Endothelial cell of umbilical vein (primary cell): ENCODE measurements at regions not wholly inside any gene's neighbourhood (a gene's known extent, or its start where the extent isn't known, plus 50 kb on each side); places are given as distances from the start of the nearest gene placed in this dataset.

Experiments
- BruUV-seq: library from RNA; stranded (reverse); fragments of 400-500 nt; replicated peaks from 2 replicates; lab custom pipeline; 2021; lab: Mats Ljungman, UMichigan
- CTCF ChIA-PET: fragments of 300-600, 350-600 bp; sonication (Branson Sonifier 250); formaldehyde crosslinking; loops from one replicate; lab custom pipeline; 2021; ENCODE audit warnings: antibody characterized with exemption, inconsistent platforms; lab: Charles Lee
- POLR2A ChIA-PET: fragments of 300-600, 350-600 bp; sonication (Branson Sonifier 250); formaldehyde crosslinking; loops from one replicate; lab custom pipeline; 2021; ENCODE audit warnings: antibody characterized with exemption, inconsistent platforms; lab: Charles Lee
- DNase-seq: peaks from one replicate; pipeline ENCODE4 v3.0.0-alpha.2; 2011; ENCODE audit warnings: low read depth, low spot score
- FAIRE-seq: peaks from 2 replicates; lab custom pipeline; 2011; peaks lifted over from hg19 to GRCh38; lab: Jason Lieb, UNC
- H2AFZ ChIP-seq: 2 replicates; pipeline ENCODE4 v1.6.0; 2012; ENCODE audit warnings: low read depth, low read length, control low read depth, inconsistent platforms
- H3K27ac ChIP-seq: 2 replicates; pipeline ENCODE4 v1.5.1; 2011; ENCODE audit warnings: low read depth, mild to moderate bottlenecking, control low read depth, low read length, moderate library complexity; ENCODE audit not compliant: insufficient read depth
- H3K27me3 ChIP-seq, 2 experiments: 2 replicates each; pipeline versions ENCODE4 v1.6.0 to v1.6.1; 2011; ENCODE audit warnings: low read length in 2 of 2, mixed read lengths in 1 of 2; ENCODE audit not compliant: control insufficient read depth in 2 of 2, insufficient read depth in 2 of 2
- H3K36me3 ChIP-seq, 2 experiments: 2 replicates in 1 of 2; 3 replicates in 1 of 2; pipeline ENCODE4 v1.5.1; 2011; ENCODE audit warnings: low read length in 2 of 2, mild to moderate bottlenecking in 1 of 2, moderate library complexity in 1 of 2; ENCODE audit not compliant: control insufficient read depth in 2 of 2, insufficient read depth in 2 of 2; ENCODE audit errors: extremely low read depth in 1 of 2
- H3K4me1 ChIP-seq: 3 replicates; pipeline ENCODE4 v1.5.1; 2011; ENCODE audit warnings: mild to moderate bottlenecking, low read length; ENCODE audit not compliant: control insufficient read depth, insufficient read depth; ENCODE audit errors: extremely low read depth
- H3K4me2 ChIP-seq: 2 replicates; pipeline ENCODE4 v1.6.1; 2011; ENCODE audit warnings: low read length, control low read depth, mixed read lengths; ENCODE audit not compliant: insufficient read depth
- H3K4me3 ChIP-seq, 3 experiments: fragments of 200-600 bp in 1 of 3; sonication (generic), shearing (Covaris generic) in 1 of 3; replicated peaks in 1 of 3; 2 replicates each; pipeline ENCODE4 v1.5.1; 2011 to 2016; ENCODE audit warnings: control low read depth in 3 of 3, low read length in 3 of 3, mild to moderate bottlenecking in 2 of 3, inconsistent platforms in 1 of 3, low read depth in 1 of 3, moderate library complexity in 1 of 3; ENCODE audit not compliant: insufficient read depth in 1 of 3
- H3K79me2 ChIP-seq: 2 replicates; pipeline ENCODE4 v1.6.0; 2012; ENCODE audit warnings: low read length, inconsistent platforms; ENCODE audit not compliant: control insufficient read depth, insufficient read depth
- H3K9ac ChIP-seq: replicated peaks from 2 replicates; pipeline ENCODE3; 2011; ENCODE audit warnings: low read length, control low read depth; ENCODE audit not compliant: insufficient read depth; ENCODE audit errors: extremely low read depth
- H3K9me1 ChIP-seq: replicated peaks from 3 replicates; pipeline ENCODE4 v1.6.0; 2011; ENCODE audit warnings: mild to moderate bottlenecking, low read length; ENCODE audit not compliant: control insufficient read depth, insufficient read depth; ENCODE audit errors: extremely low read depth
- H3K9me3 ChIP-seq: replicated peaks from 2 replicates; pipeline ENCODE4 v1.5.1; 2012; ENCODE audit warnings: low read length, inconsistent platforms; ENCODE audit not compliant: control insufficient read depth, insufficient read depth
- H4K20me1 ChIP-seq: replicated peaks from 2 replicates; pipeline ENCODE3; 2011; ENCODE audit warnings: mild to moderate bottlenecking, low read length; ENCODE audit not compliant: control insufficient read depth, insufficient read depth; ENCODE audit errors: extremely low read depth
- EZH2 ChIP-seq: IDR thresholded peaks from 2 replicates; pipeline ENCODE4 v1.6.1; 2012; ENCODE audit warnings: borderline replicate concordance, low read depth, mild to moderate bottlenecking, moderate library complexity, low read length, inconsistent platforms; ENCODE audit not compliant: severe bottlenecking
- FOS ChIP-seq: IDR thresholded peaks from 2 replicates; pipeline ENCODE4 v1.6.1; 2011; ENCODE audit warnings: mild to moderate bottlenecking, low read length, moderate library complexity, borderline replicate concordance; ENCODE audit not compliant: insufficient read depth
- GATA2 ChIP-seq: IDR thresholded peaks from 2 replicates; pipeline ENCODE4 v1.7.0; 2011; ENCODE audit warnings: low read depth, mild to moderate bottlenecking, moderate library complexity, mixed read lengths, low read length; ENCODE audit not compliant: insufficient read length, insufficient read depth
- JUN ChIP-seq: IDR thresholded peaks from 2 replicates; pipeline ENCODE4 v1.6.1; 2011; ENCODE audit warnings: borderline replicate concordance, low read depth; ENCODE audit not compliant: insufficient read length, insufficient read depth
- MYC ChIP-seq: IDR thresholded peaks from one replicate; pipeline ENCODE4 v1.6.1; 2011; ENCODE audit warnings: mild to moderate bottlenecking, low read depth, low read length
- POLR2A ChIP-seq: IDR thresholded peaks from 2 replicates; pipeline ENCODE4 v1.6.1; 2012; ENCODE audit warnings: low read depth, mild to moderate bottlenecking, control low read depth, low read length
- POLR2AphosphoS5 ChIP-seq: IDR thresholded peaks from 2 replicates; pipeline ENCODE4 v1.6.1; 2012; ENCODE audit warnings: low read depth, mild to moderate bottlenecking, control low read depth, low read length, moderate library complexity; ENCODE audit not compliant: insufficient read depth
- dilution Hi-C: fragments of 300-500 bp; cut with MboI; formaldehyde crosslinking; loops from one replicate; pipeline ENCODE4 v1.15.0; 2019; ENCODE audit warnings: low sequenced_read_pairs; ENCODE audit not compliant: extremely low pct_ligation_motif_present
- intact Hi-C: fragments of 100-400 bp; cut with micrococcal nuclease; formaldehyde crosslinking; loops from one replicate; pipeline ENCODE4 v1.10.0; 2022
- TF ChIP-seq, protein P1 (sequence below), 2 donors: IDR thresholded peaks; 1 replicate in 1 of 2; 2 replicates in 1 of 2; pipeline ENCODE4 v1.5.1; 2011; ENCODE audit warnings: low read length in 2 of 2, mild to moderate bottlenecking in 2 of 2, moderate library complexity in 2 of 2, control low read depth in 1 of 2, inconsistent platforms in 1 of 2, low read depth in 1 of 2; ENCODE audit not compliant: insufficient read depth in 1 of 2; ENCODE audit errors: extremely low read depth in 1 of 2
- TF ChIP-seq, protein P2 (sequence below): IDR thresholded peaks from 2 replicates; pipeline ENCODE4 v1.6.1; 2011; ENCODE audit not compliant: insufficient read depth, insufficient read length

DNA sequence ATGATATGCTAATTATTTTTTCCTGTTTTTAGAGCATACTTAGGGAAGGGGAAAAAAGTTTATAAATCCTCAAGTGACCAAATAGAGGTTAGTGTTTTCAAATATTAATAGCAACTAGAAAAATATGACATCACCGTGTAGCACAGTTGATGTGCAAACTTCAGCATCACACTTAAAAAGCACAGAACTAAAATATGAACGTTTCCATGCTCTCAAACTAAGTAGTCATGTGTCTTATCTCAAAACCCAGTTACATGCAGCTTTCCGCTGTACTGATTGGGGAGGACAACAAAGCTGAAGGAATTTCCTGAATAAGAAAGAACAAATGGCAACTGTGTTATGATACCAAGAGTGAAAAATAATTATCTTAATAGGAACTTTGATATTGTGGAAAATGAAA lies 903.7 kb downstream of the ADGRL2 start:
- Histone ChIP-seq H3K36me3 (no peaks in the 10 kb centered on the region), H2AFZ (no peak overlapping the region), H3K27ac (peak overlapping the region; percentile 77), H3K27me3 (no peaks in the 10 kb centered on the region), H3K9me1 (no peaks in the 10 kb centered on the region), H3K4me3 (no peak overlapping the region), H3K79me2 (no peaks in the 10 kb centered on the region), H3K4me2 (no peak overlapping the region), H3K9ac (no peak overlapping the region), H4K20me1 (no peaks in the 10 kb centered on the region), H3K9me3 (no peaks in the 10 kb centered on the region), H3K4me1 (peaks cover 30% of the 10 kb centered on the region)
- dilution Hi-C loops: no loop called here
- peak; percentile 91 for FAIRE-seq
- intact Hi-C loops: loop anchor here (1.0 to 5.0 kb wide), 7 partner anchors 88 to 1022 kb away; no protein-coding TSS in a partner anchor
- DNase-seq: peak; percentile 98
- TF ChIP-seq POLR2AphosphoS5: peak; percentile 82
- peak; percentile 94 for TF ChIP-seq GATA2
- TF ChIP-seq JUN: peak; percentile 86
- TF ChIP-seq POLR2A: peak; percentile 80
- TF ChIP-seq EZH2: no peak
- TF ChIP-seq FOS: peak; percentile 54
- TF ChIP-seq, protein P1, sequence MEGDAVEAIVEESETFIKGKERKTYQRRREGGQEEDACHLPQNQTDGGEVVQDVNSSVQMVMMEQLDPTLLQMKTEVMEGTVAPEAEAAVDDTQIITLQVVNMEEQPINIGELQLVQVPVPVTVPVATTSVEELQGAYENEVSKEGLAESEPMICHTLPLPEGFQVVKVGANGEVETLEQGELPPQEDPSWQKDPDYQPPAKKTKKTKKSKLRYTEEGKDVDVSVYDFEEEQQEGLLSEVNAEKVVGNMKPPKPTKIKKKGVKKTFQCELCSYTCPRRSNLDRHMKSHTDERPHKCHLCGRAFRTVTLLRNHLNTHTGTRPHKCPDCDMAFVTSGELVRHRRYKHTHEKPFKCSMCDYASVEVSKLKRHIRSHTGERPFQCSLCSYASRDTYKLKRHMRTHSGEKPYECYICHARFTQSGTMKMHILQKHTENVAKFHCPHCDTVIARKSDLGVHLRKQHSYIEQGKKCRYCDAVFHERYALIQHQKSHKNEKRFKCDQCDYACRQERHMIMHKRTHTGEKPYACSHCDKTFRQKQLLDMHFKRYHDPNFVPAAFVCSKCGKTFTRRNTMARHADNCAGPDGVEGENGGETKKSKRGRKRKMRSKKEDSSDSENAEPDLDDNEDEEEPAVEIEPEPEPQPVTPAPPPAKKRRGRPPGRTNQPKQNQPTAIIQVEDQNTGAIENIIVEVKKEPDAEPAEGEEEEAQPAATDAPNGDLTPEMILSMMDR (IDR thresholded peaks at IDR 0.05; ENCODE audit: extremely low read depth in 1 of 2, insufficient read depth in 1 of 2, low read depth in 1 of 2, low read length in 2 of 2): no peak
- TF ChIP-seq MYC: no peak
- TF ChIP-seq, protein P2, sequence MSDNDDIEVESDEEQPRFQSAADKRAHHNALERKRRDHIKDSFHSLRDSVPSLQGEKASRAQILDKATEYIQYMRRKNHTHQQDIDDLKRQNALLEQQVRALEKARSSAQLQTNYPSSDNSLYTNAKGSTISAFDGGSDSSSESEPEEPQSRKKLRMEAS: no peak
- POLR2A ChIA-PET: no interaction called here
- BruUV-seq: no TSS peak
- CTCF ChIA-PET: interaction anchor here (1.1 to 1.3 kb wide), 2 partner anchors 12 to 116 kb away, joined by 3 to 5 read pairs; no protein-coding TSS in a partner anchor
